ENCODE measurements at regions not wholly inside any gene's neighbourhood (a gene's known extent, or its start where the extent isn't known, plus 50 kb on each side); places are given as distances from the start of the nearest gene placed in this dataset.

GRCh38 chr2:19124135-19124534 is 234.3 kb downstream of the OSR1 start:
- TF ChIP-seq HDAC6 (IDR thresholded peaks at IDR 0.05; ENCODE audit: low read depth, low read length): no peak
- TF ChIP-seq SP2 (IDR thresholded peaks at IDR 0.05; ENCODE audit: extremely low read depth, low read depth, low read length, poor library complexity, severe bottlenecking): no peak
- TF ChIP-seq JUN (IDR thresholded peaks at IDR 0.05; ENCODE audit: borderline replicate concordance, low read depth, low read length): no peak
- TF ChIP-seq JUN (CRISPR knock-in tag; IDR thresholded peaks at IDR 0.05; ENCODE audit: borderline replicate concordance): no peak
- TF ChIP-seq ZNF140 (CRISPR knock-in tag; IDR thresholded peaks at IDR 0.05): no peak
- no peak for TF ChIP-seq RBM39 (optimal IDR thresholded peaks at IDR 0.05; ENCODE audit: low read depth, low read length)
- no peak for TF ChIP-seq NFYB (IDR thresholded peaks at IDR 0.05; ENCODE audit: extremely low read depth, insufficient read length)
- TF ChIP-seq NBN (IDR thresholded peaks at IDR 0.05; ENCODE audit: low read depth): no peak
- TF ChIP-seq, protein P1, sequence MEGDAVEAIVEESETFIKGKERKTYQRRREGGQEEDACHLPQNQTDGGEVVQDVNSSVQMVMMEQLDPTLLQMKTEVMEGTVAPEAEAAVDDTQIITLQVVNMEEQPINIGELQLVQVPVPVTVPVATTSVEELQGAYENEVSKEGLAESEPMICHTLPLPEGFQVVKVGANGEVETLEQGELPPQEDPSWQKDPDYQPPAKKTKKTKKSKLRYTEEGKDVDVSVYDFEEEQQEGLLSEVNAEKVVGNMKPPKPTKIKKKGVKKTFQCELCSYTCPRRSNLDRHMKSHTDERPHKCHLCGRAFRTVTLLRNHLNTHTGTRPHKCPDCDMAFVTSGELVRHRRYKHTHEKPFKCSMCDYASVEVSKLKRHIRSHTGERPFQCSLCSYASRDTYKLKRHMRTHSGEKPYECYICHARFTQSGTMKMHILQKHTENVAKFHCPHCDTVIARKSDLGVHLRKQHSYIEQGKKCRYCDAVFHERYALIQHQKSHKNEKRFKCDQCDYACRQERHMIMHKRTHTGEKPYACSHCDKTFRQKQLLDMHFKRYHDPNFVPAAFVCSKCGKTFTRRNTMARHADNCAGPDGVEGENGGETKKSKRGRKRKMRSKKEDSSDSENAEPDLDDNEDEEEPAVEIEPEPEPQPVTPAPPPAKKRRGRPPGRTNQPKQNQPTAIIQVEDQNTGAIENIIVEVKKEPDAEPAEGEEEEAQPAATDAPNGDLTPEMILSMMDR (IDR thresholded peaks at IDR 0.05 in 2 of 3, conservative IDR thresholded peaks at IDR 0.05 in 1 of 3; ENCODE audit: insufficient read depth in 2 of 3, low read depth in 1 of 3, low read length in 3 of 3): no peak
- TF ChIP-seq, protein P2, sequence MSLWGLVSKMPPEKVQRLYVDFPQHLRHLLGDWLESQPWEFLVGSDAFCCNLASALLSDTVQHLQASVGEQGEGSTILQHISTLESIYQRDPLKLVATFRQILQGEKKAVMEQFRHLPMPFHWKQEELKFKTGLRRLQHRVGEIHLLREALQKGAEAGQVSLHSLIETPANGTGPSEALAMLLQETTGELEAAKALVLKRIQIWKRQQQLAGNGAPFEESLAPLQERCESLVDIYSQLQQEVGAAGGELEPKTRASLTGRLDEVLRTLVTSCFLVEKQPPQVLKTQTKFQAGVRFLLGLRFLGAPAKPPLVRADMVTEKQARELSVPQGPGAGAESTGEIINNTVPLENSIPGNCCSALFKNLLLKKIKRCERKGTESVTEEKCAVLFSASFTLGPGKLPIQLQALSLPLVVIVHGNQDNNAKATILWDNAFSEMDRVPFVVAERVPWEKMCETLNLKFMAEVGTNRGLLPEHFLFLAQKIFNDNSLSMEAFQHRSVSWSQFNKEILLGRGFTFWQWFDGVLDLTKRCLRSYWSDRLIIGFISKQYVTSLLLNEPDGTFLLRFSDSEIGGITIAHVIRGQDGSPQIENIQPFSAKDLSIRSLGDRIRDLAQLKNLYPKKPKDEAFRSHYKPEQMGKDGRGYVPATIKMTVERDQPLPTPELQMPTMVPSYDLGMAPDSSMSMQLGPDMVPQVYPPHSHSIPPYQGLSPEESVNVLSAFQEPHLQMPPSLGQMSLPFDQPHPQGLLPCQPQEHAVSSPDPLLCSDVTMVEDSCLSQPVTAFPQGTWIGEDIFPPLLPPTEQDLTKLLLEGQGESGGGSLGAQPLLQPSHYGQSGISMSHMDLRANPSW (CRISPR knock-in tag; IDR thresholded peaks at IDR 0.05): no peak
- TF ChIP-seq EP300 (IDR thresholded peaks at IDR 0.05; ENCODE audit: low read length): no peak
- no peak for TF ChIP-seq NRF1 (conservative IDR thresholded peaks at IDR 0.05 in 1 of 2, IDR thresholded peaks at IDR 0.05 in 1 of 2)
